ENCODE measurements at regions not wholly inside any gene's neighbourhood (a gene's known extent, or its start where the extent isn't known, plus 50 kb on each side); places are given as distances from the start of the nearest gene placed in this dataset.

DNA sequence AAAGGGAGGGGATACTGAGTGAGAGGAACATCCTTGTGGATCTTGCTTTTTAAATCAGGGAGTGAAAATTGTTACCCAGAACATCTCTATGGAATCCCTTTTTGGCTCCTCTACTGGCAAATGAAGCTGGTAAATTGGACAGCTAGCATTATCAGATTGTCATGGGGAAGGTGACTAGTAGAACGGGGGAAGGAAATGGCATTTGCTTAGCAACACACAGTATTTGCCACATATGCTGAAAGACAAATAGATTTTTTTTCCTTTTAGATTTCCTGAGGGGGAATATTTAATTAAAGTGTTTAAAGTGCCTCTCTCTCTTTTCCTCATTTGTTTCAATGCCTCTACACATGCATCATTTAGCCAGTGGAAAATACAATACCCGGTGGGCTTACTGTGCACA, 573.5 kb downstream of the BCKDHB start:
- no peaks in the 10 kb centered on the region for H3K79me2 ChIP-seq (replicated peaks; ENCODE audit: insufficient read depth, low read length)
- H2AFZ ChIP-seq (ENCODE audit: low read depth, low read length) = no peak overlapping the region
- no peak overlapping the region for H3K4me2 ChIP-seq (ENCODE audit: low read length)
- no peak overlapping the region for H3K27ac ChIP-seq (ENCODE audit: low read length)
- no peaks in the 10 kb centered on the region for H3F3A ChIP-seq (ENCODE audit: insufficient read depth, low read length, poor library complexity, severe bottlenecking)
- H3K27me3 ChIP-seq (ENCODE audit: insufficient read depth, low read depth, low read length) = no peaks in the 10 kb centered on the region
- H3K9me2 ChIP-seq (ENCODE audit: insufficient read depth, low read length) = no peaks in the 10 kb centered on the region
- TF ChIP-seq, protein P1, sequence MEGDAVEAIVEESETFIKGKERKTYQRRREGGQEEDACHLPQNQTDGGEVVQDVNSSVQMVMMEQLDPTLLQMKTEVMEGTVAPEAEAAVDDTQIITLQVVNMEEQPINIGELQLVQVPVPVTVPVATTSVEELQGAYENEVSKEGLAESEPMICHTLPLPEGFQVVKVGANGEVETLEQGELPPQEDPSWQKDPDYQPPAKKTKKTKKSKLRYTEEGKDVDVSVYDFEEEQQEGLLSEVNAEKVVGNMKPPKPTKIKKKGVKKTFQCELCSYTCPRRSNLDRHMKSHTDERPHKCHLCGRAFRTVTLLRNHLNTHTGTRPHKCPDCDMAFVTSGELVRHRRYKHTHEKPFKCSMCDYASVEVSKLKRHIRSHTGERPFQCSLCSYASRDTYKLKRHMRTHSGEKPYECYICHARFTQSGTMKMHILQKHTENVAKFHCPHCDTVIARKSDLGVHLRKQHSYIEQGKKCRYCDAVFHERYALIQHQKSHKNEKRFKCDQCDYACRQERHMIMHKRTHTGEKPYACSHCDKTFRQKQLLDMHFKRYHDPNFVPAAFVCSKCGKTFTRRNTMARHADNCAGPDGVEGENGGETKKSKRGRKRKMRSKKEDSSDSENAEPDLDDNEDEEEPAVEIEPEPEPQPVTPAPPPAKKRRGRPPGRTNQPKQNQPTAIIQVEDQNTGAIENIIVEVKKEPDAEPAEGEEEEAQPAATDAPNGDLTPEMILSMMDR (IDR thresholded peaks at IDR 0.05; ENCODE audit: poor library complexity, severe bottlenecking) = no peak
- TF ChIP-seq TAF1 (IDR thresholded peaks at IDR 0.05; ENCODE audit: low read depth) = no peak
- TF ChIP-seq RAD21 (conservative IDR thresholded peaks at IDR 0.05) = no peak
- TF ChIP-seq EZH2 (IDR thresholded peaks at IDR 0.05; ENCODE audit: borderline replicate concordance, insufficient read depth, low read length, poor library complexity, severe bottlenecking) = no peak
- TF ChIP-seq SMC3 (conservative IDR thresholded peaks at IDR 0.05; ENCODE audit: poor library complexity) = no peak
- TF ChIP-seq POLR2AphosphoS5 (IDR thresholded peaks at IDR 0.05) = no peak
- no peak for TF ChIP-seq MXI1 (conservative IDR thresholded peaks at IDR 0.05; ENCODE audit: poor library complexity, severe bottlenecking)
- no peaks in the 10 kb centered on the region for H3K36me3 ChIP-seq (ENCODE audit: insufficient read depth, low read length)
- H4K20me1 ChIP-seq (ENCODE audit: insufficient read depth) = no peaks in the 10 kb centered on the region
- no peaks in the 10 kb centered on the region for H3K9me3 ChIP-seq (ENCODE audit: low read length)
- no peak overlapping the region for H3K9ac ChIP-seq (ENCODE audit: low read length)
- H3K4me3 ChIP-seq (ENCODE audit: low read length) = no peak overlapping the region

DNA sequence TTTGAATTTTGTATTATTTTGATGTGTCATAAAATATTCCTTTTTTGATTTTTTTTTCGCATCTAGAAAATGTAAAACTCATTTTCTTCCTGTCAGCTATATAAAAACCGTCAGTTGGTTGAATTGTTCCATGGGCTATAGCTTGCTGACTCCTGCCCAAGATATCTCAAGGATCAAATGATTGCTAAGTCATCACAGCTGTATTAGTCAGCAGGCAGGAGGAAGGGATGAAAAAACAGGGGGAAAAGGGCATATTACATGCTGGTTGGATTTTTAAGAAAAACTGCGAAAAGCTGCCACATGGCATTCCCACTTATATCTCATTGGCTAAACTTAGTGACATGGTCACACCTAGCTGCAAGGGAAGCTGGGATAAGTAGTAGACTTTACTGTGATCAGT, 569.9 kb downstream of the BCKDHB start:
- Histone ChIP-seq H3K9ac (ENCODE audit: low read length) (no peak overlapping the region), H3K27me3 (ENCODE audit: insufficient read depth, low read depth, low read length) (no peaks in the 10 kb centered on the region), H3F3A (ENCODE audit: insufficient read depth, low read length, poor library complexity, severe bottlenecking) (no peaks in the 10 kb centered on the region), H4K20me1 (ENCODE audit: insufficient read depth) (no peaks in the 10 kb centered on the region), H3K4me2 (ENCODE audit: low read length) (no peak overlapping the region), H3K4me3 (ENCODE audit: low read length) (no peak overlapping the region), H3K9me3 (ENCODE audit: low read length) (no peaks in the 10 kb centered on the region), H3K79me2 (replicated peaks; ENCODE audit: insufficient read depth, low read length) (no peaks in the 10 kb centered on the region), H3K27ac (ENCODE audit: low read length) (no peak overlapping the region), H2AFZ (ENCODE audit: low read depth, low read length) (no peak overlapping the region), H3K9me2 (ENCODE audit: insufficient read depth, low read length) (no peaks in the 10 kb centered on the region), H3K36me3 (ENCODE audit: insufficient read depth, low read length) (no peaks in the 10 kb centered on the region)
- TF ChIP-seq POLR2AphosphoS5 (IDR thresholded peaks at IDR 0.05) (no peak), RAD21 (conservative IDR thresholded peaks at IDR 0.05) (no peak), MXI1 (conservative IDR thresholded peaks at IDR 0.05; ENCODE audit: poor library complexity, severe bottlenecking) (no peak), SMC3 (conservative IDR thresholded peaks at IDR 0.05; ENCODE audit: poor library complexity) (no peak), EZH2 (IDR thresholded peaks at IDR 0.05; ENCODE audit: borderline replicate concordance, insufficient read depth, low read length, poor library complexity, severe bottlenecking) (no peak), TAF1 (IDR thresholded peaks at IDR 0.05; ENCODE audit: low read depth) (no peak), EP300 (conservative IDR thresholded peaks at IDR 0.05; ENCODE audit: poor library complexity, severe bottlenecking) (no peak)
- TF ChIP-seq, protein P2, sequence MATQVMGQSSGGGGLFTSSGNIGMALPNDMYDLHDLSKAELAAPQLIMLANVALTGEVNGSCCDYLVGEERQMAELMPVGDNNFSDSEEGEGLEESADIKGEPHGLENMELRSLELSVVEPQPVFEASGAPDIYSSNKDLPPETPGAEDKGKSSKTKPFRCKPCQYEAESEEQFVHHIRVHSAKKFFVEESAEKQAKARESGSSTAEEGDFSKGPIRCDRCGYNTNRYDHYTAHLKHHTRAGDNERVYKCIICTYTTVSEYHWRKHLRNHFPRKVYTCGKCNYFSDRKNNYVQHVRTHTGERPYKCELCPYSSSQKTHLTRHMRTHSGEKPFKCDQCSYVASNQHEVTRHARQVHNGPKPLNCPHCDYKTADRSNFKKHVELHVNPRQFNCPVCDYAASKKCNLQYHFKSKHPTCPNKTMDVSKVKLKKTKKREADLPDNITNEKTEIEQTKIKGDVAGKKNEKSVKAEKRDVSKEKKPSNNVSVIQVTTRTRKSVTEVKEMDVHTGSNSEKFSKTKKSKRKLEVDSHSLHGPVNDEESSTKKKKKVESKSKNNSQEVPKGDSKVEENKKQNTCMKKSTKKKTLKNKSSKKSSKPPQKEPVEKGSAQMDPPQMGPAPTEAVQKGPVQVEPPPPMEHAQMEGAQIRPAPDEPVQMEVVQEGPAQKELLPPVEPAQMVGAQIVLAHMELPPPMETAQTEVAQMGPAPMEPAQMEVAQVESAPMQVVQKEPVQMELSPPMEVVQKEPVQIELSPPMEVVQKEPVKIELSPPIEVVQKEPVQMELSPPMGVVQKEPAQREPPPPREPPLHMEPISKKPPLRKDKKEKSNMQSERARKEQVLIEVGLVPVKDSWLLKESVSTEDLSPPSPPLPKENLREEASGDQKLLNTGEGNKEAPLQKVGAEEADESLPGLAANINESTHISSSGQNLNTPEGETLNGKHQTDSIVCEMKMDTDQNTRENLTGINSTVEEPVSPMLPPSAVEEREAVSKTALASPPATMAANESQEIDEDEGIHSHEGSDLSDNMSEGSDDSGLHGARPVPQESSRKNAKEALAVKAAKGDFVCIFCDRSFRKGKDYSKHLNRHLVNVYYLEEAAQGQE (IDR thresholded peaks at IDR 0.05; ENCODE audit: borderline replicate concordance) = no peak
- TF ChIP-seq, protein P1 (IDR thresholded peaks at IDR 0.05; ENCODE audit: poor library complexity, severe bottlenecking) = no peak
